Neural cell (in vitro differentiated cells): ENCODE measurements at regions not wholly inside any gene's neighbourhood (a gene's known extent, or its start where the extent isn't known, plus 50 kb on each side); places are given as distances from the start of the nearest gene placed in this dataset.

ENCODE experiments used
- CTCF ChIP-seq: fragments of 450-650 bp; IDR thresholded peaks from 2 replicates; pipeline ENCODE4 v1.5.1; 2014; ENCODE audit warnings: antibody characterized with exemption, mild to moderate bottlenecking, moderate library complexity; ENCODE audit not compliant: poor library complexity, severe bottlenecking
- EZH2 ChIP-seq: fragments of 200-600, 300-800 bp; shearing (Covaris generic), sonication (generic); IDR thresholded peaks from 2 replicates; pipeline ENCODE4 v1.6.1; 2014; ENCODE audit warnings: antibody characterized with exemption, low read length, borderline replicate concordance, mild to moderate bottlenecking; ENCODE audit not compliant: insufficient read depth, poor library complexity, severe bottlenecking
- POLR2AphosphoS5 ChIP-seq: IDR thresholded peaks from 2 replicates; pipeline ENCODE4 v1.6.1; 2012

DNA sequence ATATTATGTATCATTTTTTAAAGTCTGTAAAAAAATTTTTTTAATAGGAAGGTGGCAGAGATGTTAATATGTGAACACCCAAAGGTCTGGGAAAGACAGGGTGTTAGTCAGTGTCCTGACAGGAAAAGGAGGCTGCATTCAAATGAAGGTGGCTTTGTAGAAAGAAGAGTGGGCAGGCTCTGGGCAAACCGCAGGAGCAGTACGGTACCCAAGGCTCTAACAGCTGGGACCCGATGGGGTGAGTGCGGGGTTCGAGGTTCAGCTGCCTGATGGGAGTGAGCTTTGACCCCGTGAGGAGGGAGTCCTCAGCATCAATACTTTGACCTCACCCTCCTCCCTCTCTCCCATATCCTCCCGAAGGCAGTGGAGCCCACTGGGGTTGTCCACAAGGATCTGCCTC, 142.5 kb downstream of the C11orf91 start:
- TF ChIP-seq CTCF (no peak), EZH2 (no peak), POLR2AphosphoS5 (no peak)
